ENCODE measurements at regions not wholly inside any gene's neighbourhood (a gene's known extent, or its start where the extent isn't known, plus 50 kb on each side); places are given as distances from the start of the nearest gene placed in this dataset.
A peak's percentile ranks its signal among the peaks of the same experiment; 100 is the strongest.

GRCh38 chr15:62378772-62379498, 213.8 kb upstream of the C2CD4B start:
- H3K9me3 ChIP-seq (ENCODE audit: control insufficient read depth in 1 of 2, low read length in 2 of 2), result no peaks in the 10 kb centered on the region
- H3K36me3 ChIP-seq (ENCODE audit: control insufficient read depth in 1 of 2, insufficient read depth in 2 of 2, low read length in 2 of 2), result no peaks in the 10 kb centered on the region
- no peak overlapping the region for H3K4me3 ChIP-seq (ENCODE audit: low read depth in 1 of 2, low read length in 2 of 2)
- H3K27me3 ChIP-seq (ENCODE audit: low read depth, low read length), result no peaks in the 10 kb centered on the region
- H3K27ac ChIP-seq (ENCODE audit: low read length), result no peak overlapping the region
- H3K4me1 ChIP-seq (ENCODE audit: control insufficient read depth in 1 of 2, insufficient read depth in 2 of 2, low read length in 2 of 2), result no peaks in the 10 kb centered on the region

GRCh38 chr15:62380011-62380410, 214.9 kb upstream of the C2CD4B start:
- Histone ChIP-seq H3K4me3 (ENCODE audit: low read depth in 1 of 2, low read length in 2 of 2) (no peak overlapping the region), H3K4me1 (ENCODE audit: control insufficient read depth in 1 of 2, insufficient read depth in 2 of 2, low read length in 2 of 2) (no peaks in the 10 kb centered on the region), H3K9me3 (ENCODE audit: control insufficient read depth in 1 of 2, low read length in 2 of 2) (no peaks in the 10 kb centered on the region), H3K27me3 (ENCODE audit: low read depth, low read length) (no peaks in the 10 kb centered on the region), H3K36me3 (ENCODE audit: control insufficient read depth in 1 of 2, insufficient read depth in 2 of 2, low read length in 2 of 2) (no peaks in the 10 kb centered on the region), H3K27ac (ENCODE audit: low read length) (no peak overlapping the region)

- no peaks in the 10 kb centered on the region for H3K4me1 ChIP-seq (ENCODE audit: control insufficient read depth in 1 of 2, insufficient read depth in 2 of 2, low read length in 2 of 2)
- H3K4me3 ChIP-seq (ENCODE audit: low read depth in 1 of 2, low read length in 2 of 2), result no peak overlapping the region
- H3K9me3 ChIP-seq (ENCODE audit: control insufficient read depth in 1 of 2, low read length in 2 of 2), result no peaks in the 10 kb centered on the region
- no peaks in the 10 kb centered on the region for H3K27me3 ChIP-seq (ENCODE audit: low read depth, low read length)
- H3K36me3 ChIP-seq (ENCODE audit: control insufficient read depth in 1 of 2, insufficient read depth in 2 of 2, low read length in 2 of 2), result no peaks in the 10 kb centered on the region
- no peak overlapping the region for H3K27ac ChIP-seq (ENCODE audit: low read length)
Measured at GRCh38 chr15:62382046-62382445, 217.0 kb upstream of the C2CD4B start.

- no peaks in the 10 kb centered on the region for H3K36me3 ChIP-seq (ENCODE audit: control insufficient read depth in 1 of 2, insufficient read depth in 2 of 2, low read length in 2 of 2)
- peak within 1 kb of the TSS; percentile 83 for H3K27ac ChIP-seq (ENCODE audit: low read length)
- H3K4me1 ChIP-seq (ENCODE audit: control insufficient read depth in 1 of 2, insufficient read depth in 2 of 2, low read length in 2 of 2), result peaks cover 7 to 19% of the 10 kb centered on the region in 2 donors
- H3K9me3 ChIP-seq (ENCODE audit: control insufficient read depth in 1 of 2, low read length in 2 of 2), result no peaks in the 10 kb centered on the region
- peak within 1 kb of the TSS; percentile 85 to 99 for H3K4me3 ChIP-seq (ENCODE audit: low read depth in 1 of 2, low read length in 2 of 2)
- no peaks in the 10 kb centered on the region for H3K27me3 ChIP-seq (ENCODE audit: low read depth, low read length)
Measured at GRCh38 chr15:62389885-62390790, 225.1 kb upstream of the C2CD4B start, which contains the start of gene TLN2. Gene TLN2, plus strand, starts transcription at chr15:62390550.

GRCh38 chr15:62390791-62391640, 225.9 kb upstream of the C2CD4B start:
- Histone ChIP-seq H3K4me1 (ENCODE audit: control insufficient read depth in 1 of 2, insufficient read depth in 2 of 2, low read length in 2 of 2) (peaks cover 7 to 19% of the 10 kb centered on the region in 2 donors), H3K27me3 (ENCODE audit: low read depth, low read length) (no peaks in the 10 kb centered on the region), H3K9me3 (ENCODE audit: control insufficient read depth in 1 of 2, low read length in 2 of 2) (no peaks in the 10 kb centered on the region)

GRCh38 chr15:62391641-62392262, 226.7 kb upstream of the C2CD4B start:
- H3K4me3 ChIP-seq (ENCODE audit: low read depth in 1 of 2, low read length in 2 of 2), result peak overlapping the region; percentile 85 to 99
- no peaks in the 10 kb centered on the region for H3K9me3 ChIP-seq (ENCODE audit: control insufficient read depth in 1 of 2, low read length in 2 of 2)
- peaks cover 7 to 19% of the 10 kb centered on the region in 2 donors for H3K4me1 ChIP-seq (ENCODE audit: control insufficient read depth in 1 of 2, insufficient read depth in 2 of 2, low read length in 2 of 2)
- peak overlapping the region; percentile 58 for H3K27ac ChIP-seq (ENCODE audit: low read length)
- H3K36me3 ChIP-seq (ENCODE audit: control insufficient read depth in 1 of 2, insufficient read depth in 2 of 2, low read length in 2 of 2), result no peaks in the 10 kb centered on the region
- no peaks in the 10 kb centered on the region for H3K27me3 ChIP-seq (ENCODE audit: low read depth, low read length)

More at GRCh38 chr15:62390791-62391640, 225.9 kb upstream of the C2CD4B start:
- Histone ChIP-seq H3K4me3 (ENCODE audit: low read depth in 1 of 2, low read length in 2 of 2) (peak overlapping the region; percentile 85 to 99), H3K27ac (ENCODE audit: low read length) (peak overlapping the region; percentile 58), H3K36me3 (ENCODE audit: control insufficient read depth in 1 of 2, insufficient read depth in 2 of 2, low read length in 2 of 2) (no peaks in the 10 kb centered on the region)

- Histone ChIP-seq H3K9me3 (ENCODE audit: control insufficient read depth in 1 of 2, low read length in 2 of 2) (no peaks in the 10 kb centered on the region), H3K4me1 (ENCODE audit: control insufficient read depth in 1 of 2, insufficient read depth in 2 of 2, low read length in 2 of 2) (peaks cover 7 to 19% of the 10 kb centered on the region in 2 donors), H3K27me3 (ENCODE audit: low read depth, low read length) (no peaks in the 10 kb centered on the region), H3K27ac (ENCODE audit: low read length) (peak overlapping the region; percentile 58), H3K4me3 (ENCODE audit: low read depth in 1 of 2, low read length in 2 of 2) (peak overlapping the region; percentile 85 to 99), H3K36me3 (ENCODE audit: control insufficient read depth in 1 of 2, insufficient read depth in 2 of 2, low read length in 2 of 2) (no peaks in the 10 kb centered on the region)
Measured at GRCh38 chr15:62392376-62392775, 227.3 kb upstream of the C2CD4B start.

- H3K36me3 ChIP-seq (ENCODE audit: control insufficient read depth in 1 of 2, insufficient read depth in 2 of 2, low read length in 2 of 2), result no peaks in the 10 kb centered on the region
- no peaks in the 10 kb centered on the region for H3K9me3 ChIP-seq (ENCODE audit: control insufficient read depth in 1 of 2, low read length in 2 of 2)
- no peaks in the 10 kb centered on the region for H3K27me3 ChIP-seq (ENCODE audit: low read depth, low read length)
- H3K4me1 ChIP-seq (ENCODE audit: control insufficient read depth in 1 of 2, insufficient read depth in 2 of 2, low read length in 2 of 2), result peaks cover 7 to 19% of the 10 kb centered on the region in 2 donors
- H3K27ac ChIP-seq (ENCODE audit: low read length), result no peak overlapping the region
- H3K4me3 ChIP-seq (ENCODE audit: low read depth in 1 of 2, low read length in 2 of 2), result no peak overlapping the region
Measured at GRCh38 chr15:62393196-62393595, 228.1 kb upstream of the C2CD4B start.

GRCh38 chr15:62394079-62394478, 229.0 kb upstream of the C2CD4B start:
- Histone ChIP-seq H3K4me3 (ENCODE audit: low read depth in 1 of 2, low read length in 2 of 2) (no peak overlapping the region), H3K4me1 (ENCODE audit: control insufficient read depth in 1 of 2, insufficient read depth in 2 of 2, low read length in 2 of 2) (peaks cover 7 to 18% of the 10 kb centered on the region in 2 donors), H3K9me3 (ENCODE audit: control insufficient read depth in 1 of 2, low read length in 2 of 2) (no peaks in the 10 kb centered on the region), H3K36me3 (ENCODE audit: control insufficient read depth in 1 of 2, insufficient read depth in 2 of 2, low read length in 2 of 2) (no peaks in the 10 kb centered on the region), H3K27me3 (ENCODE audit: low read depth, low read length) (no peaks in the 10 kb centered on the region), H3K27ac (ENCODE audit: low read length) (no peak overlapping the region)

- no peak overlapping the region for H3K4me3 ChIP-seq (ENCODE audit: low read depth in 1 of 2, low read length in 2 of 2)
- H3K27ac ChIP-seq (ENCODE audit: low read length), result no peak overlapping the region
- peaks cover 0 to 3% of the 10 kb centered on the region in 2 donors for H3K9me3 ChIP-seq (ENCODE audit: control insufficient read depth in 1 of 2, low read length in 2 of 2)
- no peaks in the 10 kb centered on the region for H3K27me3 ChIP-seq (ENCODE audit: low read depth, low read length)
- H3K4me1 ChIP-seq (ENCODE audit: control insufficient read depth in 1 of 2, insufficient read depth in 2 of 2, low read length in 2 of 2), result peaks cover 0 to 4% of the 10 kb centered on the region in 2 donors
- no peaks in the 10 kb centered on the region for H3K36me3 ChIP-seq (ENCODE audit: control insufficient read depth in 1 of 2, insufficient read depth in 2 of 2, low read length in 2 of 2)
Measured at GRCh38 chr15:62400778-62401177, 235.7 kb upstream of the C2CD4B start.

Measured in muscle layer of duodenum (tissue), 2 donors.